SKM-1 (cell line): ENCODE measurements at regions not wholly inside any gene's neighbourhood (a gene's known extent, or its start where the extent isn't known, plus 50 kb on each side); places are given as distances from the start of the nearest gene placed in this dataset.

Experiments used
- DNase-seq: peaks from one replicate; lab custom pipeline; 2025; ENCODE audit not compliant: unreplicated experiment; lab: John Stamatoyannopoulos, UW

GRCh38 chr1:59105548-59106507 lies 191.1 kb upstream of the FGGY start:
- DNase-seq: no peak

GRCh38 chr1:59107516-59107915 lies 189.4 kb upstream of the FGGY start:
- DNase-seq: peak; percentile 30

GRCh38 chr1:59107916-59108315 lies 189.0 kb upstream of the FGGY start:
- no peak for DNase-seq

GRCh38 chr1:59108481-59109317 lies 188.2 kb upstream of the FGGY start:
- DNase-seq: no peak

- DNase-seq: no peak
These were observed 186.6 kb upstream of the FGGY start for GRCh38 chr1:59110271-59110670.

GRCh38 chr1:59113876-59114457 lies 182.9 kb upstream of the FGGY start:
- DNase-seq: no peak

- no peak for DNase-seq
These were observed 181.0 kb upstream of the FGGY start for GRCh38 chr1:59115865-59116264.

- no peak for DNase-seq
These were observed 179.9 kb upstream of the FGGY start for GRCh38 chr1:59116920-59117542.

GRCh38 chr1:59122527-59122926 lies 174.4 kb upstream of the FGGY start:
- DNase-seq: no peak

GRCh38 chr1:59123081-59123681 lies 173.7 kb upstream of the FGGY start:
- no peak for DNase-seq

- no peak for DNase-seq
These were observed 172.7 kb upstream of the FGGY start for GRCh38 chr1:59124166-59124565.

GRCh38 chr1:59125154-59125553 lies 171.7 kb upstream of the FGGY start:
- no peak for DNase-seq

GRCh38 chr1:59125676-59126320 lies 171.1 kb upstream of the FGGY start:
- DNase-seq: no peak

GRCh38 chr1:59126366-59126765 lies 170.5 kb upstream of the FGGY start:
- no peak for DNase-seq

GRCh38 chr1:59128239-59128736 lies 168.6 kb upstream of the FGGY start:
- DNase-seq: no peak

- DNase-seq: no peak
These were observed 168.1 kb upstream of the FGGY start for GRCh38 chr1:59128784-59129227.

GRCh38 chr1:59132295-59132694 lies 164.6 kb upstream of the FGGY start:
- DNase-seq: no peak

- DNase-seq: no peak
These were observed 162.9 kb upstream of the FGGY start for GRCh38 chr1:59133997-59134396.

- no peak for DNase-seq
These were observed 161.1 kb upstream of the FGGY start for GRCh38 chr1:59135761-59136255.
